Pancreas (tissue), 10 donors: ENCODE measurements at regions not wholly inside any gene's neighbourhood (a gene's known extent, or its start where the extent isn't known, plus 50 kb on each side); places are given as distances from the start of the nearest gene placed in this dataset.

ENCODE experiments used
- ATAC-seq, 4 donors: fragments of 200-7000 bp; cut with Tn5 transposase; one replicate each; pipeline versions ENCODE4 v1.8.0 to v1.9.1; 2020; ENCODE audit warnings: mild to moderate bottlenecking in 4 of 4, moderate library complexity in 4 of 4
- DNase-seq, 6 donors: peaks; one replicate each; pipeline ENCODE4 v3.0.0-alpha.2; 2020
- FAIRE-seq: peaks from 2 replicates; lab custom pipeline; 2012; peaks lifted over from hg19 to GRCh38; lab: Jason Lieb, UNC
- H3K27ac ChIP-seq, 4 donors: fragments of 200-600 bp; sonication (generic); 1 replicate in 3 of 4; 2 replicates in 1 of 4; pipeline versions ENCODE4 v1.5.0 to v1.8.0; 2020
- H3K27me3 ChIP-seq, 4 donors: fragments of 200-600 bp; one replicate each; pipeline ENCODE4 v1.8.0; 2021
- H3K36me3 ChIP-seq, 3 donors: fragments of 200-600 bp; sonication (generic) in 1 of 3; one replicate each; pipeline versions ENCODE4 v1.5.0 to v1.8.0; 2020 to 2021
- H3K4me1 ChIP-seq, 3 donors: fragments of 200-600 bp; one replicate each; pipeline ENCODE4 v1.8.0; 2021
- H3K4me3 ChIP-seq, 4 donors: fragments of 200-600 bp; sonication (generic) in 2 of 4; one replicate each; pipeline versions ENCODE4 v1.5.0 to v1.8.0; 2020 to 2021
- H3K9me3 ChIP-seq, 4 donors: fragments of 200-600 bp; one replicate each; pipeline ENCODE4 v1.8.0; 2021
- WGBS, 2 donors: extraction: QIAGEN DNeasy Blood & Tissue Kit; methylation state at CpG; one replicate each; pipeline ENCODE4 v1.1.7; 2013; 5-methylcytosine and 5-hydroxymethylcytosine counted together
- intact Hi-C, 3 donors: fragments of 100-400 bp; cut with DNase I; formaldehyde crosslinking; loops; one replicate each; pipeline versions ENCODE4 v1.11.1 to v1.14.2; 2022
- TF ChIP-seq, protein P1 (sequence below), 4 donors: fragments of 200-600 bp; sonication (generic) in 3 of 4; IDR thresholded peaks; one replicate each; pipeline versions ENCODE4 v1.5.0 to v1.8.0; 2021; ENCODE audit warnings: antibody characterized with exemption in 4 of 4
- donor health status: healthy with polysubstance abuse.
- donor health status: DM: no; HTN: no; CAD: no; lungs with moderate emphysema.
- donor health status: DM: no; HTN: no; CAD: no.
- donor health status: control.
- donor health status: control.
- donor health status: Bipolar disorder and iron deficiency.
- donor health status: DM: yes; HTN: yes; CAD: no.
- donor health status: DM: no; HTN: no; CAD: no.
- donor health status: DM: no; HTN: no; CAD: no.
- donor health status: DM: yes; HTN: yes; CAD: no.

DNA sequence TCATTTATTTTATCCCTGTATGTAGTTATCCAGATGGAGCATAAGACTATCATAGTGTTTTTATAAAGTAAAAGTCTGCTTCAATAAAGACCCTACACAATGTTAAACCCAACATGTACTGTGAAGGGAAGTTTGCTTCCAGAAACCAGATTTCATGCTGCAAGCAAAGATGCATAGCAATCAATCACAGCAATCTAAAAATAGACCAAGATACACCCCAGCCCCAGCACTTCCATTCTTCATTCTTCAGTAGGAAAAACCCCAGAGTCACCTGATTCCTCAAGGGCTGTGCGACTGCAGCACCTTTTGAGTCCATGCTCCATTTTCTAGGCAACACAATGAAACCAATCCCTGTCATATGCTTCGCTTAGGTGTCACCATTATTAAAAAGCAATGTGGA lies 66.9 kb upstream of the PDE1C start:
- FAIRE-seq, result no peak
- intact Hi-C loops, result no loop called here

GRCh38 chr7:32131091-32131490 lies 60.9 kb upstream of the PDE1C start:
- DNase-seq, result no peak
- TF ChIP-seq, protein P1, sequence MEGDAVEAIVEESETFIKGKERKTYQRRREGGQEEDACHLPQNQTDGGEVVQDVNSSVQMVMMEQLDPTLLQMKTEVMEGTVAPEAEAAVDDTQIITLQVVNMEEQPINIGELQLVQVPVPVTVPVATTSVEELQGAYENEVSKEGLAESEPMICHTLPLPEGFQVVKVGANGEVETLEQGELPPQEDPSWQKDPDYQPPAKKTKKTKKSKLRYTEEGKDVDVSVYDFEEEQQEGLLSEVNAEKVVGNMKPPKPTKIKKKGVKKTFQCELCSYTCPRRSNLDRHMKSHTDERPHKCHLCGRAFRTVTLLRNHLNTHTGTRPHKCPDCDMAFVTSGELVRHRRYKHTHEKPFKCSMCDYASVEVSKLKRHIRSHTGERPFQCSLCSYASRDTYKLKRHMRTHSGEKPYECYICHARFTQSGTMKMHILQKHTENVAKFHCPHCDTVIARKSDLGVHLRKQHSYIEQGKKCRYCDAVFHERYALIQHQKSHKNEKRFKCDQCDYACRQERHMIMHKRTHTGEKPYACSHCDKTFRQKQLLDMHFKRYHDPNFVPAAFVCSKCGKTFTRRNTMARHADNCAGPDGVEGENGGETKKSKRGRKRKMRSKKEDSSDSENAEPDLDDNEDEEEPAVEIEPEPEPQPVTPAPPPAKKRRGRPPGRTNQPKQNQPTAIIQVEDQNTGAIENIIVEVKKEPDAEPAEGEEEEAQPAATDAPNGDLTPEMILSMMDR (IDR thresholded peaks at IDR 0.05), result no peak
- no peak for ATAC-seq
- Histone ChIP-seq H3K4me3 (no peak overlapping the region), H3K36me3 (no peaks in the 10 kb centered on the region), H3K4me1 (no peaks in the 10 kb centered on the region), H3K27me3 (no peaks in the 10 kb centered on the region), H3K9me3 (no peaks in the 10 kb centered on the region), H3K27ac (no peak overlapping the region)
- 17 to 22% methylated on average over 1 of the region's 1 CpG for WGBS, 2 donors
- intact Hi-C loops, result no loop called here
- no peak for FAIRE-seq

More for the DNA sequence above, 66.9 kb upstream of the PDE1C start:
- no peaks in the 10 kb centered on the region for H3K27me3 ChIP-seq
- H3K9me3 ChIP-seq, result no peaks in the 10 kb centered on the region
- ATAC-seq (no peak), DNase-seq (no peak)
- WGBS, 2 donors, result 66 to 88% methylated on average over 2 of the region's 2 CpGs
- TF ChIP-seq, protein P1 (IDR thresholded peaks at IDR 0.05), result no peak
- no peaks in the 10 kb centered on the region for H3K36me3 ChIP-seq
- no peak overlapping the region for H3K27ac ChIP-seq
- no peak overlapping the region for H3K4me3 ChIP-seq
- H3K4me1 ChIP-seq, result no peaks in the 10 kb centered on the region

DNA sequence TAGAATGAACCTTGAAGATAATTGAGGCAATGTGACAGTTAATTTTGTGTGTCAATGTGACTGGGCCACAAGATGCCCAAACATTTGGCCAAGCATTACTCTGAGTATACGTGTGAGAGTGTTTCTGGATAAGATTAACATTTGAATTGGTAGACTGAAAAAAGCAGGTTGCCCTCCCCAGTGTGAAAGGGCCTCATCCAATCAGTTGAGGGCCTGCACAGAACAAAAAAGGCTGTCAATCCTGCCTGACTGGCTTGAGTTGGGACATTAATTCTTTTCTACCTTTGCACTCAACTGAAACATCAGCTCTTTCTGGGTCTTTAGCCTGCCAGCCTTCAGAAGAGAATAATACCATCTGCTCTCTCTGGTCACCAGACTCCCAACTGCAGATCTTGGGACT lies 56.6 kb upstream of the PDE1C start:
- Histone ChIP-seq H3K27ac (no peak overlapping the region), H3K9me3 (no peaks in the 10 kb centered on the region), H3K4me3 (no peak overlapping the region), H3K4me1 (no peaks in the 10 kb centered on the region), H3K36me3 (no peaks in the 10 kb centered on the region), H3K27me3 (no peaks in the 10 kb centered on the region)
- 58 to 63% methylated on average over 1 of the region's 1 CpG for WGBS, 2 donors
- FAIRE-seq, result no peak
- TF ChIP-seq, protein P1 (IDR thresholded peaks at IDR 0.05), result no peak
- intact Hi-C loops, result no loop called here
- no peak for DNase-seq
- ATAC-seq, result no peak
